ENCODE measurements at regions not wholly inside any gene's neighbourhood (a gene's known extent, or its start where the extent isn't known, plus 50 kb on each side); places are given as distances from the start of the nearest gene placed in this dataset.

DNA sequence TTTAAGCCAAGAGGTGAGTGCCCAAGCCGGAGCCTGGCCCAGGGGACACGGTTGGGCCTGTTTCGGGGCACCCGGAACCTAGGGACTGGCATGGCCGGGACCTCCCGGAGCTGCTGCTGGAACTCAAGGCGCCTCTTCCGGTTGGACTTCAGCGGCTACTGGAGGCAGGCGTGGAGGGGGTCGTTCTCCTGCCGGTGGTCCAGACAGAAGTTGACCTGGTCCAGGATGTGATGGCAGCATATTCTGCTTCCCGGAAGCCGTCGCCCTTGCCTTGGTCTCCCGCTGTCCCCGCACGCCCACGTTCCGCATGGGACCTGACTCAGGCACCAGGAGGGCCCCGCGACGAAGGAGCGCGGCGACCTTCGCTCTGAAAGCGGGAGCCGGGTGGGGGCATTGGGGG, 240.8 kb downstream of the FOXA2 start:
- DNase-seq (ENCODE audit: extremely low read depth in 1 of 11, low read depth in 9 of 11, low spot score in 4 of 11) = no peak

DNA sequence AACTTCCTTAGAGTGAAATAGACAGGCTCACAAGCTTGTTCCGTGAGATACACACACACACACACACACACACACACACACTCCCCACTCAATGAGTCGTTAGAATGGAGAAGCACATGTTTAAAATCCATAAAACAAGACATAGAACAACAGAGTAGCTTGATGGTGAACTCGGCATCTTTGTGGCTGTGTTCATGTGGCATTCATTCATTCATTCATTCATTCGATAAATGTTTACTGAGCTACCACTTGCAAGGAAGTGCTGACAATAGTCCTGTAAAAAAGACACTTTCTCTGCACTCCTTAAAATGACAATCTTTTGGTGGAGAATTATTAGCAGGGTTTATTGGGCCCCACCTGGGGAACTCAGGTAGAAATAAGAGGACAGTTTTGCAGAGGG, 242.0 kb downstream of the FOXA2 start:
- no peak for DNase-seq (ENCODE audit: extremely low read depth in 1 of 11, low read depth in 9 of 11, low spot score in 4 of 11)

DNA sequence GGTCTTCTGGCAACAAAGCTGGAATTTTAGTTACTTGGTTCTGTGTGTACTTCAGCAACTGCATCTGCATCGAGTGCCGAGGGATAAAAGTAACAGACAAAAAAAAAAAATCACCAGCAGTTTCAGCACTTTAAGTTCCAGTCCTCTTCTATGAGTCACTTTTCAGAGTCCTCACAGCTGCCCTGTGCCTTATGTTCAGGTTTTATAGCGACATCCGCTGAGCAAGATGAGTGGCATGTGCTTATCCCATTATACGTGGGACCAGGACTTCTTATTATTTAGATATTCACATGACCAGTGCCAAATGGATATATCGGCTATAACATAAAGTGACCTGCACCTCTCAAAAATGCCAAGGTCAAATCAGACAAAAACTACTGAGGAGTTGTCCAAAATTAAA, 242.9 kb downstream of the FOXA2 start:
- DNase-seq (ENCODE audit: extremely low read depth in 1 of 11, low read depth in 9 of 11, low spot score in 4 of 11) = no peak

DNA sequence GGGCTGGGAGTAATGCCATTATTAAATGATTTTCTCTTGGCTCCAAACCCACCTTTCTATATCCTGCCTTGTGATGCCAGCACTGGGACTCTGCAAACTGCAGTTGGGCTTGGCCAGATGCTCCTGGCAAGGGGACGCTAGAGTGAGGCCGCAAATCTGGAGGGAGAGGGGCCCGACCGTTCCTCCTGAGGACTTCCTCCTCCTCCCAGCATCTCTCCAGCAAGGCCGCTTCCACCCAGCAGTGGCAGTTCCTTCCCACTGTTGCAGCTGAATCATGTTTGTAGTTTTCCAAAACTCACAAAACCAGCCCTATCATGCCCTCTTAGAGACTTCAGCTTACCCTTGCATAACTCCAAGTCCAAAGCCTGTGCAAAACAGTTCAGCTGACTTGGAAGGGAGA, 244.4 kb downstream of the FOXA2 start:
- no peak for DNase-seq (ENCODE audit: extremely low read depth in 1 of 11, low read depth in 9 of 11, low spot score in 4 of 11)

DNA sequence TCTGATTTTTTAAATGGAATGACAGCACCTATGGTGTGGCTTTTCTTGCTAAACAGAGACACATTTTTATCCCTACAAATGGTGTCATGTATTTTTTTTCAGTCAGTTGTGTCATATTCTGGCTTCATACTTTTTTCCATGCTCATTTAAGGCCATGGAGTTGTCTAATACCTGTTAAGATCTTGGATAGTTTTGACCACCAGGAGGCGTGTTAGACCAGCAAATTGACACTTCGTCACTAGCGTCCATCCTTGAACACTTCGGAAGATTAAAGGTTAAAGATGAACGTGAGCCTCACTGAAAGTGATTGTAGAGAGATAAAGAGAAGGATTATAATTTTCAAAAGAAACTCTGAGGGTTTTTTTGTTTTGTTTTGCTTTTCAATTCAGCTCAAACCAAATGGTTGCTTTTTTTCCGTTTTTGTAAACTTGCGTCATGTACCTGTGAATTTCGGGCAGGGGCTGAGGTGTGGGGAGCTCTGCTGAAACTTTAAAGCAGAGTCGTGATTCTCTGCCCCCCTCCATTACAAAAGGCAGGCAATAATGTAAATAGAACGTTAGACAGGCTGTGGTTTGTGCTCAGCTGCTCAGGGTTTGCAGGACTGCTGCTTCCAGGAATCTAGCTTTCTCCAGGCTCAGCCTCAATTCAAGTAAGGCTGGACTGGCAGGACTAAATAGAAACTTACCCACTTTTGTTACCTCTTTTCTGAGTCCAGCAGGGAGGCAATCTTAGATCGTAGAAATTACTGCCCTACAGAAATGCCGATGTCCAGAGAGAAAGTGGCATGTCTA, 245.1 kb downstream of the FOXA2 start:
- DNase-seq (ENCODE audit: extremely low read depth in 1 of 11, low read depth in 9 of 11, low spot score in 4 of 11) = peak; percentile 33 to 66 (median 50)

DNA sequence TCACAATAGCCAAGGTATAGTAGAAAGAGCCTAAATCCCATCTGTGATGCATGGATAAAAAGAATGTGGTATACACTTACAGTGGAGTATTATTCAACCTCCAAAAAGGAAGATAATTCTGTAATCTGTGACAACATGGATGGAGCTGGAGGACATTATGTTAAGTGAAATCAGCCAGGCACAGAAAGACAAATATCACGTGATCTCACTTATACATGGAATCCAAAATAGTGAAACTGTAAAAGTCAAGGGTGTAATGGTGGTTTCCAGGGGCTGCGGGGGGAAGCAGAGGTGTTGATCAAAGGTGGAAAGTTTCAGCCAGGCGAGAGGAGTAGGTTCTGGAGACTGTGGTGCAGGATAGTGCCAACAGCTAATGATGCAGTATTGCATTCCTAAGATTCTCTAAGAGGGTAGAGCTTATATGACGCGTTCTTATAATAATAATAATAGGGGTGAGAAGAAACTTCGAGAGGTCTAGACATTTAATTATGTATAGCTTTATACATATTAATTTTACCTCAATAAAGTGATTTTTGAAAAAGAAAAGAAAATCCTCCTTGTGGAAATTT, 246.1 kb downstream of the FOXA2 start:
- no peak for DNase-seq (ENCODE audit: extremely low read depth in 1 of 11, low read depth in 9 of 11, low spot score in 4 of 11)

DNA sequence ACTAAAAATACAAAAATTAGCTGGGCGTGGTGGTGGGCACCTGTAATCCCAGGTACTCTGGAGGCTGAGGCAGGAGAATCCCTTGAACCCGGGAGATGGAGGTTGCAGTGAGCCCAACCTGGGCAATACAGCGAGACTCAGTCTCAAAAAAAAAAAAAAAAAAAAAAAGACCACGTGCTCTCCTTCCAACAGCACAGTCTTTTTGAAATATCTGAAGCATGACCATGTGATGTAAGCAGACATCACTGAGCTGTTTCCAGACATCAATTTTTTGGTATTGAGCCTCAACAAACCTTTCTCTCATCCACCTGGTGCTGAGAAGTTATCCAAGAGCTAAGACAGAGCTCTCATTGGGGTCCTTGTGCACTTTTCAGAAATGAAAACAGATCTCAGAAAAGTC, 249.2 kb downstream of the FOXA2 start:
- DNase-seq (ENCODE audit: extremely low read depth in 1 of 11, low read depth in 9 of 11, low spot score in 4 of 11) = no peak

DNA sequence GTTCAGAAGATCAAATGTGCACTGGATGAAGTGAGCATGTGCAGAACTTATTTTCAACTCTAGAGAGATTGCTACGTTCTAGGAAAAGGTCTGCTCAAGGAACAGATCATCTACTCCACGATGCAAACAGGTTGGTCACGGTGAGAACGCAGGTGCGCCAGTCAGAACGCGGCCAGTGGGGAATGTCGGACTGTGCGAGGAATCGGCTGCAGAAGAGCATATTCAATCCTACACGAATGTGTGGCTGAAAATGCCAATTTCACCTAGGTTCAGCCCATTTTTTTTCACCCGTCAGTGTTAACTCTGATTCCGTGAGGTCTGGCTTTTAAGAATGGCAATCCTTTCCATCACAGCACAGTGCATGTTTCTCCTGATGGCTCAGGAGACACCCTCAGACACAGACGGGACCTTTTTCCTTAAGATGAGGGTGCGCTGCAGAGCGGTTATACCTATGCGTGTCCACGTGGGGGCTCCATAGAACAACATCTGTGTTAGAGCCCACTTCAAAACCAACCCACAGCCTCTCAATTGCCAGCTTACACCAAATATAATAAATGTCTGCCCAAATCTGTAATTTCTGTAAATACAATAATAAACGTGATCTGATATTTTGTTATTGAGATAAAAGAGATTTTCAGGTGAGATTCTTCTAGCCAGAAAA, 250.4 kb downstream of the FOXA2 start:
- peak; percentile 25 to 46 (median 34) for DNase-seq (ENCODE audit: extremely low read depth in 1 of 11, low read depth in 9 of 11, low spot score in 4 of 11)

DNA sequence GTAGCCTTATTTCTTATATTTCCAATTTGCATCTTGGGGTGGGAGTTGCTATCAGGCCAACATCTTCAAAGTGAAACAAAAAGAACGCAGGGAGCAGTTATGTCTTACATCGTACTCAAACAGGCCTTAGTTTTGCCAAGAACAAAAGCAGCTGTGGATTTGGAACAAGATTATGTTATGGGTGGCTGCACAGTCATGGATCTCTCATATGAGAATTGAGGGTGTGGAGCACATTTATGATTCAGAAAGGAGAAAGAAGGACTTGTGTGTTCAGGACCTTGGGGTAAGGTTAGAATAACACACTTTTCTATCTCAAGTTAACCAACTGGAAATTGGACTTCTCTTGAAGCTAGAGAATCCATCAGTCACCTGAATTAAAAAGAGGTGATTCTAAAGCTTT, 259.9 kb downstream of the FOXA2 start:
- DNase-seq (ENCODE audit: extremely low read depth in 1 of 11, low read depth in 9 of 11, low spot score in 4 of 11) = no peak

DNA sequence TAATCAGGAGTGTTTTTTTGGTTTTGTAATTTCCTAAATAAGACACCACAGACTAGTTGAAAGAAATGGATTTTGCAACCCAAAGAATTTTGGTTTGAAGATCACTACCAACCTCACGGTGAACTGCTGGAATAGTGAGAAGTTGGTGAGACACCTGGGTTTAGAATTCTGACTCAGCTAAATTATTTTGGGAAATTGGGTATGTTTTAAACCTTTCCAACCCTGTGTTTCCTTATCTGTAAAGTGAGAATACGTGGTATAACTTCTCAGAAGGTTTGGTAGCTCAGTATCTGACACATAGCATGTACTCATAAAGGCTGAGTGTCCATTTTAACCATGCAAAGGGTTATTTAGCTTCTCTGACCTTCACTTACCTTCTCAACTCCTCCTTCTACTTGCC, 261.9 kb downstream of the FOXA2 start:
- no peak for DNase-seq (ENCODE audit: extremely low read depth in 1 of 11, low read depth in 9 of 11, low spot score in 4 of 11)

DNA sequence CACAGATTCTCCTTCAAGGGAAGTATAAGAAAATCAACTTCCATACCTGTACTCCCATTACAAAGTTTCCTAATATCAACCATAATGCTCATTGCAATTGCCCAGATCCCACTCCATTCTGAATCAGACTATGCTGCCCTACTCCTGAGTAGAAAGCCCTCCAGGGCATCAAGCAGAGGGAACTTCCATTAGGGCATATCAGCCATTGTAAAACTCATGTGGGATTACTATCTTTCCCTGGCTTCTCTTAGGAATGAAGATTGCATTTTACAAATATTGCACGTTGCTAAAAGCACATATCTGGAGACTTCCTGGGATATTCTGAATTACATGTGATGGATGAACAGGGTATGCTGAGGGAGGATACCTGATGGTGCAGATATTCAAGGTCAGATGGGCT, 263.2 kb downstream of the FOXA2 start:
- DNase-seq (ENCODE audit: extremely low read depth in 1 of 11, low read depth in 9 of 11, low spot score in 4 of 11) = no peak

DNA sequence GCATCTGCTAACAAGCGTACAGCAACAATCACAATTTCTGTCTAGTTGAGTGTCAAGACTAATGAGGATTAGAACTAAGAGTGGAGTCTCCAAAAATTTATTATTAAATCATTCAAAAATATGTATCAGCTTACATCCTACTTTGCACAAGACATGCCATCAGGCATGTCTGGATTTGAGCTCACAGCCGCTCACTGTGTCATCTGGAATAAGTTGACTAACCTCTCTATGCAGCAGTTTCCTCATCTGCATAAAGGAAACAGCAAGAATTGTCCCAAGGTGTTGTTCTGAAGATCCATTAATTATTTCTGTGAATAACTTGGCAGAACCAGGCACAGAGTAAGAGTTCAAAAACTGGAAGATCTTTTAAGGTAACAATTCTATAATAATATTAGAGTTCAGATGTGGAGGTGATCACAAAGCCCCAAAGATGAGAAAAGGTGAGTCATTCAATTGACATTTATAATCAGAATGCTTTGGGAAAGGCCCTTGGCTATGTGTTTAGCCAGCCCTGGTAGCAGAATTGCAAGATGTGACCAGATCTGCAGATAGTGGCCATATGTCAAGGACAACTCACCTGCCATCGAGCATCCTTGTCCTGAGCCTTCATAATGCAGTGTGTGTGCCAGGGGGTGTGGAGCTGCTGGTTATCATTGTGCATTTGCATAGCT, 264.0 kb downstream of the FOXA2 start:
- no peak for DNase-seq (ENCODE audit: extremely low read depth in 1 of 11, low read depth in 9 of 11, low spot score in 4 of 11)

DNA sequence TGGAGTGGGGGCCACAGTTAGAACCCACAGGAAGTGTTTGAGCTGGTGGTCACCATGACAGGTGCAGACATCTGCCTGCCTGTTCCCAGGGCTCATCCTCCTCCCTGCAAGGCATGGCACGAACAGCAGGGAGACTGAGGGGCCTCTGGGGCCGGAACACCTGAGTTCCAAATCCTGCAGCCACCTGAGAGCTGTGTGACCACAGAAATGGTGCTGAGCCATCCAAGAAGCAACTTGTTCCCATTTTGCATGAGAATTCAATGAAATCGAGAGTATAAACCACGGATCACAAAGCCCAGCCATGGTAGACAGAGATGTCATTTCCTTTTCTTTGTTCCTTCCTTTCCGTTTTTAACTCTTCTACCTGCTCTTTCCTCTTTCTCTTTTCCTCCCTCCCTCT, 268.6 kb downstream of the FOXA2 start:
- DNase-seq (ENCODE audit: extremely low read depth in 1 of 11, low read depth in 9 of 11, low spot score in 4 of 11) = no peak

DNA sequence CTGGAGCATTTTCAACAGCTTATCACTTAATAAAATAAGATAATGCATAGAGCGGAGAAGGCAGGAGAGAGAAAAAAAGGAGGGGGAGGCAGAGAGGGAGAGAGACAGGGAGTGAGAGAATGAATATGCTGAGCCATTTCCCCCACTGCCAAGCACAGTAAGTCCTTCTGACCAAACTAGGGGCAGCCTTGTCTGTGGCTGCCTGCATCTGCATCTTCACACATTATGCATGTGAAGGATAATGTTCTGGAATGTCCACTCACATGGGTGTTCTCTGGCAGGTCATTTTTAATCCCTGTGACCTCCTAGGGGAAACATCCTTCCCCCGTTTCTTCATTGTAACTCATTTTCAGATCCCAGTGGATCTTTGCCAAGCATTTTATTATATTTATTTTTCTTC, 269.3 kb downstream of the FOXA2 start:
- no peak for DNase-seq (ENCODE audit: extremely low read depth in 1 of 11, low read depth in 9 of 11, low spot score in 4 of 11)

DNA sequence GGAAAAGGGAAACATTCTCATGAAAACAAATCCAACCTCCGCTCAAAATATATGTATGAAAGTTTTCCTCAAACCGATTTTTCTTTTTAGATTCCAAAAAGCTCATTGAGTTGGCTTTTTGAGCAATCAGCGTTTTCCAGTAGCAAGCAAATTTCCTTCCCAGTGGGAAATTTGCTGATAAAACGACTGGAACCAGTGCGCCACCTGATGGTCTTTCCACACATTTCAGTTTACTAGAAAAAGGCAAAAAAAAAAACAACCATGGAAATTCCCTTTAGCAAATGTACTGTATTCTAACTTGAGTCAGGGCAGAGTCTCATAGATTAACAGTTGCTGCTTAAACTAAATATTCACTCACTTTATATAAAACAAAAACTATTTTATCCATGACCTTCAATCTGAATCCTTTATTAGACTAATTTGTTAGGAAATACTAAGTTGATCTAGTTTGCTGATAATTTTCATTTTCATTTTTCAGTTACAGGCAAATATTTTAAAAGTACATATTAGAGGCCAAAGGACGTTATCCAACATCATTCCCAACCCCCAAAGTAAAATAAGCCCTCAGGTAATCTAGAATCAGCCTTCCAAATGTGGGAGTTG, 271.5 kb downstream of the FOXA2 start:
- DNase-seq (ENCODE audit: extremely low read depth in 1 of 11, low read depth in 9 of 11, low spot score in 4 of 11) = peak in 10 of 11 donors; percentile 33 to 58 (median 49)

DNA sequence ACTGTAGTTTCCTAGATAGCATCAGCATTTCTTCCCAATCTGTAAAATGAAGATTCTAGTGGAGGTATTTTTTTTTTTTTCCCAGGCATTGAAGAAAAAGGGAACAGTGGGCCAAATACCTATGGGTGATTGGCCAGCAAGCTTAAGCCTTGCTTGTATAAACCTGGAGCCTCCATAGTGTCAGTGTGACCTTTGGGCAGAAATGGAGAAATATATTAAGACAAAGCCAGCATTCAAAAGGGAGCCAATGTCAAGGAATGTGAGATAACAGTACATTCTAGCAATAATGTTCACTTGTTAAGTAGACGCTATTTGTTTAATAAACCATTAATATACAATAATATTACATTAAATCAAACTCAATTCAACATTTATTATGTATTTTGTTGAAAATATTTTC, 275.4 kb downstream of the FOXA2 start:
- no peak for DNase-seq (ENCODE audit: extremely low read depth in 1 of 11, low read depth in 9 of 11, low spot score in 4 of 11)

DNA sequence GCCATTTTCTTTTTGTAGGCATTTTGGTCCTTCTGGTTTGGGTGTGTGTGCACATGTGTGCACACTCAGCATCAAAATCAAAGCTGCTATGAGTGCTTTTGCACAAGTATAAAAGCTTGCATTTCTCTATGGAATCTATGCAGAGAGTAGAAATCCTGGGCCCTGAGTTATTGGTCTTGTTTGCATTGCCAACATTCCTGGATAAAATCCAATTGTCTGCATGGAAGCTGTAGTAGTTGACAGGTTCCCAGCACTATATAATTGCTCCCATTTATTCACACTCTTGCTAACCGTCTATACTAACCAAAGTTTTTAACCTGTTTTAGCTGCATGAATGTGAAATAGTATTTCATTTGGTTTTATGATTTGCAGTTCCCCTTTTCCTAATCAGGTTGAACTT, 277.0 kb downstream of the FOXA2 start:
- no peak for DNase-seq (ENCODE audit: extremely low read depth in 1 of 11, low read depth in 9 of 11, low spot score in 4 of 11)

DNA sequence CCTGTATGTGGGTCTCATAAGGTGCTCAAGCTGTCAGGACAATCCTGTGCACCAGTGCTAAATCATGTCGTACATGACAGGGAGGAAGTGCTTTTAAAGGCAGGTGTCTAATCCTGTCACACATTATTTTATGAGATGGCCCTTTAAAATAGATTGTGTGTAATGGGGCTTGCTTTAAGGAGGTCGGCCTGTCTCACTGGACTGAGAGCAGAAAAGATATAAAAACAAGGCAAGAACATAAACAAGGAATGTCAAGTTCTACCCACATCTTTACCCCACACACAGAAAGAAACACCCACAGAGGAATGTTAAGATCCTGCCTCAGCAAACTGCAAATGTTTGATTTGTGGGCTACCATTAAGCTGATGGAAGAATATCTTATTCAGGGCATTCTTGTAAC, 279.0 kb downstream of the FOXA2 start:
- peak in 5 of 11 donors; percentile 3 to 25 (median 11) for DNase-seq (ENCODE audit: extremely low read depth in 1 of 11, low read depth in 9 of 11, low spot score in 4 of 11)

DNA sequence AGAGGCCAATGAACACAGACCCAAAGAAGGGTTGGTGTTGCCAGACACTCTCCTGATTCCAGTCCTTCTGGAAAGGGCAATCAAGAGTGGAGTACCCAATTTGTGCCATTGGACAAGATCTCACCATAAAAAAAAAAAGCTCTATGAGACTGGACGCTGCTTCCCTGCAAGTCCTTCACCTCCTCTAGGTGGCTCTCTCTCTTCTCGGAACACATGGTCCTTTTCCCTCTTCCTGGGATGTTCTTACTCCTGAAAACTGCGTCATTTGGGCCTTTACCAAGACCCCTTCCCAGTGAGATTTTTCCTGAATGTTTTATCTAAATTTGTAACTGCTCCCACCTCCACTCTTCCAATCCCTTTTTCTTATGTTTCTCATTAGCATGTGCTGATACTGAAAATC, 280.8 kb downstream of the FOXA2 start:
- DNase-seq (ENCODE audit: extremely low read depth in 1 of 11, low read depth in 9 of 11, low spot score in 4 of 11) = no peak

DNA sequence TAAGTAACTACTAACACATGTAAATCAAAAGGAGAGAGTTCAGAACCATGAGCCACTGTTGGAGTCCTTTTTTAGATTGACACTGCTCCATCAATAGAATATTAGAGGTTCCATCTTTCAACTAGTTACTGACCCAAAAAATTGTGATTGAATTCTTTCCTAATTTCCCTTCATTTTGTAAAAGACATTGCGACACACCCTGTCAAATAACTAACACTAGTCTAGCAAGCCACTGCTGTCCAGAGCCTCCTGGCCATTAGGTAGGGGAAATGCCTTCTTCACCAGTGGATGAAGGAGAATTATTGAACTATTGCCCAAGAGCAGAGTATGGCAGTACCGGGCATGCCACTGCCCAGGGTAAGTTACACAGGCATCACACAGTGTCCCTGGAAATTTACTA, 282.3 kb downstream of the FOXA2 start:
- no peak for DNase-seq (ENCODE audit: extremely low read depth in 1 of 11, low read depth in 9 of 11, low spot score in 4 of 11)

All from renal cortex interstitium (tissue), 11 donors.